H9 (cell line): ENCODE measurements at regions not wholly inside any gene's neighbourhood (a gene's known extent, or its start where the extent isn't known, plus 50 kb on each side); places are given as distances from the start of the nearest gene placed in this dataset.

Source experiments
- DNase-seq: peaks from one replicate; pipeline ENCODE4 v3.0.0-alpha.2; 2017
- H2AFZ ChIP-seq: one replicate; pipeline ENCODE4 v1.6.1; 2013; ENCODE audit warnings: mild to moderate bottlenecking, low read length, control low read depth, moderate library complexity
- H2AK5ac ChIP-seq: 2 replicates; pipeline ENCODE4 v1.6.1; 2013; ENCODE audit warnings: low read length, control low read depth, mixed read lengths; ENCODE audit not compliant: insufficient read length
- H2BK120ac ChIP-seq: one replicate; pipeline ENCODE4 v1.6.1; 2013; ENCODE audit warnings: low read depth, mild to moderate bottlenecking, low read length, control low read depth, inconsistent platforms; ENCODE audit not compliant: poor library complexity, severe bottlenecking
- H2BK12ac ChIP-seq: 2 replicates; pipeline ENCODE4 v1.6.1; 2013; ENCODE audit warnings: low read length, control low read depth, mixed read lengths, low read depth; ENCODE audit not compliant: insufficient read length
- H2BK15ac ChIP-seq: 2 replicates; pipeline ENCODE4 v1.6.1; 2013; ENCODE audit warnings: low read depth, low read length, control low read depth
- H2BK20ac ChIP-seq: one replicate; pipeline ENCODE4 v1.6.1; 2013; ENCODE audit warnings: low read depth, mild to moderate bottlenecking, low read length, control low read depth, inconsistent platforms; ENCODE audit not compliant: poor library complexity, severe bottlenecking
- H2BK5ac ChIP-seq: 2 replicates; pipeline ENCODE4 v1.6.1; 2013; ENCODE audit warnings: low read length, control low read depth, mixed read lengths; ENCODE audit not compliant: insufficient read length
- H3K14ac ChIP-seq: 2 replicates; pipeline ENCODE4 v1.6.1; 2013; ENCODE audit warnings: low read length, control low read depth; ENCODE audit not compliant: insufficient read depth
- H3K18ac ChIP-seq: 2 replicates; pipeline ENCODE4 v1.6.1; 2013; ENCODE audit warnings: low read depth, mild to moderate bottlenecking, mixed read lengths, low read length, control low read depth; ENCODE audit not compliant: insufficient read length
- H3K23ac ChIP-seq: 2 replicates; pipeline ENCODE4 v1.6.1; 2013; ENCODE audit warnings: low read length, control low read depth, mixed read lengths, low read depth; ENCODE audit not compliant: insufficient read length
- H3K23me2 ChIP-seq: 2 replicates; pipeline ENCODE4 v1.6.1; 2013; ENCODE audit warnings: low read depth, mild to moderate bottlenecking, mixed read lengths, low read length, control low read depth; ENCODE audit not compliant: insufficient read length, poor library complexity, severe bottlenecking
- H3K27ac ChIP-seq: 2 replicates; pipeline ENCODE4 v1.5.1; 2013; ENCODE audit warnings: low read length, control low read depth, mixed read lengths, low read depth; ENCODE audit not compliant: insufficient read length
- H3K27me3 ChIP-seq: 2 replicates; pipeline ENCODE4 v1.6.1; 2013; ENCODE audit warnings: low read length, control low read depth, inconsistent platforms; ENCODE audit not compliant: insufficient read depth
- H3K4ac ChIP-seq: 2 replicates; pipeline ENCODE4 v1.6.1; 2013; ENCODE audit warnings: low read depth, mild to moderate bottlenecking, control low read depth, inconsistent platforms, low read length, moderate library complexity
- H3K4me1 ChIP-seq: 2 replicates; pipeline ENCODE4 v1.6.1; 2013; ENCODE audit warnings: low read length, control low read depth, inconsistent platforms; ENCODE audit not compliant: insufficient read depth
- H3K4me2 ChIP-seq: 2 replicates; pipeline ENCODE4 v1.6.1; 2013; ENCODE audit warnings: low read length, control low read depth, mixed read lengths; ENCODE audit not compliant: insufficient read length, insufficient read depth
- H3K56ac ChIP-seq: 2 replicates; pipeline ENCODE4 v1.6.1; 2013; ENCODE audit warnings: low read depth, mild to moderate bottlenecking, mixed read lengths, low read length, control low read depth; ENCODE audit not compliant: insufficient read length
- H3K79me1 ChIP-seq: 2 replicates; pipeline ENCODE4 v1.6.1; 2013; ENCODE audit warnings: low read depth, mild to moderate bottlenecking, moderate library complexity, low read length, control low read depth, inconsistent platforms; ENCODE audit not compliant: insufficient read depth, poor library complexity, severe bottlenecking
- H3K79me2 ChIP-seq: 2 replicates; pipeline ENCODE4 v1.6.1; 2013; ENCODE audit warnings: low read length, control low read depth, inconsistent platforms; ENCODE audit not compliant: insufficient read depth
- H3K9ac ChIP-seq: 2 replicates; pipeline ENCODE4 v1.6.1; 2013; ENCODE audit warnings: low read length, control low read depth, mixed read lengths; ENCODE audit not compliant: insufficient read length; ENCODE audit errors: extremely low read depth
- H3K9me3 ChIP-seq: one replicate; pipeline ENCODE4 v1.6.1; 2013; ENCODE audit warnings: low read depth, low read length, inconsistent platforms; ENCODE audit not compliant: control insufficient read depth
- H3T11ph ChIP-seq: one replicate; pipeline ENCODE4 v1.6.1; 2013; ENCODE audit warnings: mild to moderate bottlenecking, low read length, control low read depth, inconsistent platforms
- H4K20me1 ChIP-seq: one replicate; pipeline ENCODE4 v1.6.1; 2013; ENCODE audit not compliant: control insufficient read depth, insufficient read length, insufficient read depth
- H4K5ac ChIP-seq: 2 replicates; pipeline ENCODE4 v1.6.1; 2013; ENCODE audit warnings: low read depth, mild to moderate bottlenecking, mixed read lengths, low read length, control low read depth; ENCODE audit not compliant: insufficient read length
- H4K8ac ChIP-seq: replicated peaks from 2 replicates; pipeline ENCODE4 v1.6.1; 2013; ENCODE audit warnings: low read length, control low read depth, mixed read lengths, low read depth; ENCODE audit not compliant: insufficient read length
- H4K91ac ChIP-seq: 2 replicates; pipeline ENCODE4 v1.6.1; 2013; ENCODE audit warnings: low read depth, mild to moderate bottlenecking, moderate library complexity, mixed read lengths, low read length, control low read depth; ENCODE audit not compliant: insufficient read length
- H3K27ac Mint-ChIP-seq, 3 experiments: 2 replicates in 2 of 3; 3 replicates in 1 of 3; pipeline ENCODE4 v1.8.0; 2020 to 2021; ENCODE audit warnings: mixed read lengths in 3 of 3, mild to moderate bottlenecking in 1 of 3, moderate library complexity in 1 of 3
- H3K27me3 Mint-ChIP-seq: 2 replicates; pipeline ENCODE4 v1.8.0; 2021; ENCODE audit warnings: low read depth, mild to moderate bottlenecking, moderate library complexity, mixed read lengths
- H3K36me3 Mint-ChIP-seq, 3 experiments: 2 replicates in 2 of 3; 3 replicates in 1 of 3; pipeline ENCODE4 v1.8.0; 2020 to 2021; ENCODE audit warnings: low read depth in 3 of 3, mixed read lengths in 3 of 3; ENCODE audit not compliant: insufficient read depth in 1 of 3
- H3K4me1 Mint-ChIP-seq, 2 experiments: 2 replicates each; pipeline ENCODE4 v1.8.0; 2020; ENCODE audit warnings: mixed read lengths in 2 of 2
- H3K4me3 Mint-ChIP-seq, 2 experiments: 2 replicates in 1 of 2; 3 replicates in 1 of 2; pipeline ENCODE4 v1.8.0; 2020 to 2021; ENCODE audit warnings: mild to moderate bottlenecking in 2 of 2, mixed read lengths in 2 of 2, moderate library complexity in 1 of 2
- H3K9me3 Mint-ChIP-seq, 2 experiments: 2 replicates in 1 of 2; 3 replicates in 1 of 2; pipeline ENCODE4 v1.8.0; 2020; ENCODE audit warnings: mild to moderate bottlenecking in 2 of 2, mixed read lengths in 2 of 2, moderate library complexity in 1 of 2
- CTCF ChIP-seq: fragments of 200-600 bp; sonication (generic); conservative IDR thresholded peaks from 3 replicates; pipeline ENCODE4 v1.8.0; 2021; ENCODE audit warnings: antibody characterized with exemption, mild to moderate bottlenecking
- WGBS: extraction: QIAGEN DNeasy Blood & Tissue Kit; methylation state at CpG from one replicate; pipeline ENCODE4 v1.1.7; 2013; ENCODE audit warnings: missing lambda C conversion rate, low lambda C conversion rate, mixed read lengths; ENCODE audit not compliant: insufficient read length; ENCODE audit errors: extremely low coverage; 5-methylcytosine and 5-hydroxymethylcytosine counted together

GRCh38 chr4:96767815-96768480 is 928.1 kb downstream of the PDHA2 start:
- Histone ChIP-seq H3K4me1 (no peaks in the 10 kb centered on the region), H2BK5ac (no peak overlapping the region), H3K79me1 (no peaks in the 10 kb centered on the region), H3K4ac (no peak overlapping the region), H2BK20ac (no peak overlapping the region), H3K56ac (no peak overlapping the region), H4K91ac (no peak overlapping the region), H3K9ac (no peak overlapping the region), H2AK5ac (no peak overlapping the region), H3K79me2 (no peaks in the 10 kb centered on the region), H2BK15ac (no peak overlapping the region), H3K27me3 (no peaks in the 10 kb centered on the region), H3K9me3 (no peaks in the 10 kb centered on the region), H4K5ac (no peak overlapping the region), H3K14ac (no peak overlapping the region), H2BK120ac (no peak overlapping the region), H2AFZ (no peak overlapping the region), H3T11ph (no peak overlapping the region), H2BK12ac (no peak overlapping the region), H3K18ac (no peak overlapping the region), H3K4me2 (no peak overlapping the region), H4K8ac (no peak overlapping the region), H4K20me1 (no peaks in the 10 kb centered on the region), H3K23ac (no peak overlapping the region), H3K27ac (no peak overlapping the region), H3K23me2 (no peaks in the 10 kb centered on the region)
- no peak overlapping the region for H3K27ac Mint-ChIP-seq
- DNase-seq: no peak
- no CpG with 5 or more reads among the region's 5 CpGs for WGBS
- no peaks in the 10 kb centered on the region for H3K27me3 Mint-ChIP-seq
- TF ChIP-seq CTCF: no peak
- peaks cover 0 to 7% of the 10 kb centered on the region in 2 experiments; a peak in 4 of 5 replicates for H3K9me3 Mint-ChIP-seq
- peaks cover 0 to 6% (median 3%) of the 10 kb centered on the region in 3 experiments; a peak in 3 of 7 replicates for H3K36me3 Mint-ChIP-seq
- H3K4me3 Mint-ChIP-seq: no peak overlapping the region
- H3K4me1 Mint-ChIP-seq: peaks cover 2 to 3% of the 10 kb centered on the region in 2 experiments
